ENCODE measurements at regions not wholly inside any gene's neighbourhood (a gene's known extent, or its start where the extent isn't known, plus 50 kb on each side); places are given as distances from the start of the nearest gene placed in this dataset.

DNA sequence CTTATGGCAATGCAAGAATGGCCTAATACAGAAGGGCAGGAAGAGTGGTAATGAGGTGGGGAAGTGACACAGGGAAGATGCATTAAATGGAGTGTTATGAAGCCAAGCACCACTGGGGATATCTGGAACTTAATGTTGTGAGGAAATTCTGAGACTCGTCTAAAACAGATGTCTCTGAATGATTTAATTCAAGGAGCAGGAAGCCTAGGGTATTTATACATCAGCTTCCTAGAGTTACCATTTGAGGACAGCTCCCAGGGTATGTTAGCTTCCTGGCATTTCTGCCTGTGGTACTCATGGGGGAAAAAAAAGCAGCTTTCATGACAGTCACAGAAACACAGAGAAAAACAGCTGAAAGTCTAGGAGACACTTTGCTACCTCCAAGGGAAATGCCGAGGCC, 989.5 kb downstream of the CBLN2 start:
- TF ChIP-seq TAF1 (IDR thresholded peaks at IDR 0.05; ENCODE audit: borderline replicate concordance, insufficient read depth, low read length): no peak
- no peak for TF ChIP-seq POLR2AphosphoS5 (IDR thresholded peaks at IDR 0.05; ENCODE audit: low read depth, low read length)
- TF ChIP-seq FOXP2 (optimal IDR thresholded peaks at IDR 0.05; ENCODE audit: borderline replicate concordance, extremely low read depth, extremely low read length, insufficient read depth): no peak

Measured in PFSK-1 (cell line).